GM21390 (cell line): ENCODE measurements at regions not wholly inside any gene's neighbourhood (a gene's known extent, or its start where the extent isn't known, plus 50 kb on each side); places are given as distances from the start of the nearest gene placed in this dataset.
"Not testable (repeated sequence)": the region's sequence is repeated elsewhere in the genome, so short reads cannot be mapped to it uniquely, and the experiment has no call there.

Experiments
- ATAC-seq: cut with Tn5 transposase; IDR thresholded peaks from one replicate; pipeline ENCODE4 v1.9.1; 2021; ENCODE audit not compliant: unreplicated experiment

DNA sequence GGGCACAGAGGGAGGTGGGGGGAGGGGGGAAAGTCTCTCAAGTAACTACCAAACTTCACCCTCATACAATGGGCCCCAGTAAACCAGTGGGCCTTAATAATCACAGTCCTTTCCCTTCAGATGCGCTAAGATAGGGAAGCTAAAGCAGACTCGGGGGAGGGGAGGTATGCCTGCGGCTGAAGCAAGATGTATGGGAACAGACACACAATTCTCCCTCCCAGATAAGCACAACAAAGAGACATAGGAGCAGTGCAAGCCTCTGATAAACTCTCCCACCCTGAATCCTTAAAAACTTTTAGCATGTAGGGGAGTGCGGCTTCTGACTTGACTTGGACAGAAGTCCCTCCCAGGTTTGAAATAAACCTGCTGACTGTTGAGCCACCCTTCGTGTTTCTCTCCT is 54.7 kb downstream of the PROP1 start:
- not testable (repeated sequence) for ATAC-seq

GRCh38 chr5:177939246-177940171 is 56.5 kb downstream of the PROP1 start:
- ATAC-seq: not testable (repeated sequence)

GRCh38 chr5:177938767-177939166 is 57.3 kb downstream of the PROP1 start:
- ATAC-seq: not testable (repeated sequence)

GRCh38 chr5:177934233-177934632 is 61.8 kb downstream of the PROP1 start:
- not testable (repeated sequence) for ATAC-seq

GRCh38 chr5:177930269-177931022 is 65.6 kb downstream of the PROP1 start:
- not testable (repeated sequence) for ATAC-seq

GRCh38 chr5:177929618-177930017 is 66.4 kb downstream of the PROP1 start:
- ATAC-seq: not testable (repeated sequence)

DNA sequence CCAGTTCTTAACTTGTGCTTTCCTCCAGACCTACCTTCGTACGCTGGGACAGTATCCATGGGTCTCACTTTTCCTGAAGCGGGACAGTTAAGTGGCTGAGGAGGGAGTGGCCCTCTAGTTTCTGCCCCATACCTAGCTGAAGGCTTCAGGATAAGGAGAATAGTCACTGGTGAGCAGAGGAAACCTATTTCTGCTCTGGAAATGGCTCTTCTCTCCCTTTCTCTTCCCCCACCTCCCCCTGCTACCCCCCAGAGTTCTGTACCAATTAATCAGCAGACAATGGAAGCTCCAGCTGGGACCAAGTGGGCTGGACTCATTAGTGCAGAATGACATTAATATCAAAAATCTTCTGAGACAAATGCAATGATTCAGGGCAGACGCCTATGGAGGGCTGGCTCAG is 68.5 kb downstream of the PROP1 start:
- not testable (repeated sequence) for ATAC-seq

- ATAC-seq: not testable (repeated sequence)
Observed at GRCh38 chr5:177924577-177924976, 71.5 kb downstream of the PROP1 start.

- not testable (repeated sequence) for ATAC-seq
Observed at GRCh38 chr5:177923837-177924236, 72.2 kb downstream of the PROP1 start.

- ATAC-seq: not testable (repeated sequence)
Observed at GRCh38 chr5:177923189-177923588, 72.9 kb downstream of the PROP1 start.

- not testable (repeated sequence) for ATAC-seq
Observed at GRCh38 chr5:177909261-177909660, 86.8 kb downstream of the PROP1 start.

DNA sequence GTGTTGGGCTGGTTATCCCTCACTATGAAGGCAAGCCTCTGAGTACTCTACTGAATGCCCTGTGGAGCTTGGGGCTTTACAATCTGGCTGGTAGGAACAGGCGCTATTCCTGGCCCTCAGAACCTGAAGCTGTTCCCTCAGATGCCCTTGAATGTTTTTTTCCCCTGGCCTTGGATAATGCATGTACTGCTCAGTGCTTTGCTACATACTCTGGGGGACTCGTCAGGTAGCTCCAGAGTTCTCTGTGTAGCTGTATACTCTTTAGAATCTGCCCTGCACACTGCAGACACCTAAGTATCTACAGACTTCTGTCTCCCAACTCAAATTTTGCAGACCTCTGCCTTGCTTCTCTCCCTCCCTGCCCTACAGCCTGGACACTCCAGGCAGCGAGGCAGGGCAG is 93.2 kb downstream of the PROP1 start:
- not testable (repeated sequence) for ATAC-seq

- ATAC-seq: not testable (repeated sequence)
Observed at GRCh38 chr5:177900066-177900465, 96.0 kb downstream of the PROP1 start.

DNA sequence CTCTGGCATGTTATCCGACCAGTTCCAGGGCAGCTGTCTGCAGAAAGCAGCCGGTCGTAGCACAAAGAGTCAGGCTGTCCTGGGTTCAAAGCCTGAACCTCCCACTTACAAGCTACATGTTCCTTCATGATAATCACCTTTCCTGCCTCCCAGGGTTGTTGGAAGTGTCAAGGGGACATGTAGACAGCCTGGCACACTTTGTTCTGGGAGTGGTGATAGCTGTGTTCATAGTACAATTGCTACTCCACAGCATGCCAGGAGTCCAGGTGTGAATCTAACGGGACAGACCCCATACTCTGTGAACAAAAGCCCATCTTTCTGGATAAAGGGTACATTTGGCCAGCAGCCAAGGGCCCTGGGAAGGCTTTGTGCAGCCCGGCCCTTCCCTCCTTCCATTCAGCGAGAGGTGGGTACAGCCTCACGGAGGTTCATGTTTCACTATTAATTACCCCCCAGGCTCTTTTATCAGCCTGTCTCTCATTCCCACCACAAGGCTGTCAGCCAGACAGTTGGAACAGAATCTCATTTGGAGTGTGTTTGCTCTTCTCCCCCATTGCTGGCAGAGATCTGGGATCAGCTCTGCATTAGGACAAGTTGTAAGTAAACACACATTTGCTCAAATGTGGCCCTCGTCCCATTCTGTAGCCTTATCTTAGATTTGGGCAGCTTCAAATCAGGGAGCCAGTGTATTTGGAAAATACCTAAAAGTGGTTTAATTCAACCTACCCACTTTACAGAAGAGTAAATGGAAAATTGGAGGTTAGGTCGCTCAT is 101.2 kb downstream of the PROP1 start:
- ATAC-seq: not testable (repeated sequence)

GRCh38 chr5:177892357-177892665 is 103.7 kb downstream of the PROP1 start:
- not testable (repeated sequence) for ATAC-seq

GRCh38 chr5:177891547-177892356 is 104.3 kb downstream of the PROP1 start:
- ATAC-seq: peak; percentile 70

DNA sequence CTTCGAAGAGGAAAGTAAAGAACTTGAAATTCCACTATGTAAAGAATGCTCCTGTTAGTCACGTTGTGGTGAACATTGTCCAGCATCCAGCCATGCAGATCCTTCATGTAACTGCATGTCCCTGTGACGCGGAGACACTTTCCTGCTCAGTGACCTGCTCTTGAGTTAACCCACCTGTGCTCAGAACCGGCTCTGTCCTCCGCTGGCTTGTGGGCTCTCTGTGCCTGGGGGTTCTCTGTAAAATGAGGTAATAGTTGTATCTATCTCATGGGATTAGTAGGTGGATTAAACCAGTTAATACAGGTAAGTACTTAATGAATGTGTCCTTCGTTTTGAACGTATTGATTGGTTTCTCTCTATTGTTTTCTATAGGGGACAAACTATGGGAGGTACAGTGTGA is 100.6 kb upstream of the FAM153A start:
- ATAC-seq: not testable (repeated sequence)

- not testable (repeated sequence) for ATAC-seq
Observed at GRCh38 chr5:177875900-177876238, 93.2 kb upstream of the FAM153A start.

DNA sequence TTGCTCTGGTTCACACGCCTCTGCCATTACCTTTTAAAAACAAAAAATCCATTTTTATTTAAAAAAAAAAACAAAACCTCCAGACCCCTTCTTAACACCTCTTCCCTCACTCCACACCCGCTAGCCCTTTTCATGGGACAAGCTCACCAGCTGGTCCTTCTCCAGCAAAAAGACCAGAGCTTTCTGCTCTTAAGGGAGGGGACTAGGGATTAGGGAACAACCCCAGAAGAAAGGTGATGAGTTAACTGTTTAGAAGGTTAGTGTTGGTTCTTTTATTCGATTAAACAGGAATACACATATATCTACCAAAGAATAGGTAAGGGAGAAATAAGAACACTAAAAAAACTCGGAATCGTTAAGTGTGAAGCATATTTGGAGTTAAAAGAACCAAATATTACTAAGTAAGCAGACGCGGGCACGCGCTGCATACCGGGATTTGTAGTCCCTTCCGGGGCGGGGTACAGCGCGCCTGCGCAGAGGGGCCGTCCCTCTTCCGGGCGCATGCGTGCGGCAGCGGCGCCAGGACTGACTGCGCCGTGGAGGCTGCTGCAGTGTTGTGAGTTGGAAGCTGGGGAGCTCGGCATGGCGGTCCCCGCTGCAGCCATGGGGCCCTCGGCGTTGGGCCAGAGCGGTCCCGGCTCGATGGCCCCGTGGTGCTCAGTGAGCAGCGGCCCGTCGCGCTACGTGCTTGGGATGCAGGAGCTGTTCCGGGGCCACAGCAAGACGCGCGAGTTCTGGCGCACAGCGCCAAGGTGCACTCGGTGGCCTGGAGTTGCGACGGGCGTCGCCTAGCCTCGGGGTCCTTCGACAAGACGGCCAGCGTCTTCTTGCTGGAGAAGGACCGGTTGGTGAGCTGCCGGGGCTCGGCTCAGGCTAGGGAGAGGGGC is 92.6 kb upstream of the FAM153A start:
- peak; percentile 83 for ATAC-seq
